GM18498 (cell line): ENCODE measurements at regions not wholly inside any gene's neighbourhood (a gene's known extent, or its start where the extent isn't known, plus 50 kb on each side); places are given as distances from the start of the nearest gene placed in this dataset.
A peak's percentile ranks its signal among the peaks of the same experiment; 100 is the strongest.
"Not testable (repeated sequence)": the region's sequence is repeated elsewhere in the genome, so short reads cannot be mapped to it uniquely, and the experiment has no call there.

Experiments used
- ATAC-seq: cut with Tn5 transposase; IDR thresholded peaks from one replicate; pipeline ENCODE4 v1.9.1; 2021; ENCODE audit warnings: mild to moderate bottlenecking, moderate library complexity; ENCODE audit not compliant: unreplicated experiment

DNA sequence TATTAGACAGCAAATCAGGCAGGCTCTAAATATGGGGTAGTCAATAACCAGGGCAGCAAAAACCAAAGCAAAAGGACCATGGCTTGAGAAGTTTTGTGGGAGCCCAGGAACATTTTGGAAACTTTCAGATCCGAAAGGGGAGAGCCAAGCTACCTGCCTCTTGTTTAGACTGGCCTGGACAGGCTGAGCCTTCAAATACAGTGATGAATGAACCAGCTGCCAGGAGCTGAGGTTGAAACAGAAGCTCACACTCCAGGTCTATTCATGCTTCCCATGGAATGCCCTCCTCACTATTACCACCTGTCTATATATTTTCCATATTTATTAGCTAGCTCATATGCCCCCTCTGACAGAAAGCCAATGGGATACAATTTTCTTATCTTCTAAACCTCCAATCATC is 150.8 kb upstream of the SLC44A1 start:
- ATAC-seq, result no peak

GRCh38 chr9:105098370-105098769 is 146.1 kb upstream of the SLC44A1 start:
- no peak for ATAC-seq

- no peak for ATAC-seq
Observed at GRCh38 chr9:105103776-105104175, 140.7 kb upstream of the SLC44A1 start.

DNA sequence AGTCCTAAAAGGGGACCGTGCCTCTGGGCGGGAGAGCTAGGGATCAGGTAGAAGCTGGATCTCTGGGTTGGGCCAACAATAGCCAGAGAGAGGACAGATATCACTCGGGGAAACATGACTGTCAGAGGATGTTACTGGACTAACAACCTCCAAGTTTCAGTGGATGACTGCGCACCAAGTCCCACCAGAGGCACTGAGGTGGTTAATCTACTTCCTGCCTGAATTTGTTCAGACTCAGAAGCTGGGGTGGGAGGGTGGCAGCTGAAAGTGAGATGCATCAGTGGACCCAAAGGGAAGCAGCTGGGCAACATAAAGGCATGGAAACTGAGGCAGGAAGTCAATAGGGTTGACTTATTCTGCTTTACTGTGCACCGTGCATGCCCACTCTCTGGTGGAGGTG is 130.1 kb upstream of the SLC44A1 start:
- no peak for ATAC-seq

DNA sequence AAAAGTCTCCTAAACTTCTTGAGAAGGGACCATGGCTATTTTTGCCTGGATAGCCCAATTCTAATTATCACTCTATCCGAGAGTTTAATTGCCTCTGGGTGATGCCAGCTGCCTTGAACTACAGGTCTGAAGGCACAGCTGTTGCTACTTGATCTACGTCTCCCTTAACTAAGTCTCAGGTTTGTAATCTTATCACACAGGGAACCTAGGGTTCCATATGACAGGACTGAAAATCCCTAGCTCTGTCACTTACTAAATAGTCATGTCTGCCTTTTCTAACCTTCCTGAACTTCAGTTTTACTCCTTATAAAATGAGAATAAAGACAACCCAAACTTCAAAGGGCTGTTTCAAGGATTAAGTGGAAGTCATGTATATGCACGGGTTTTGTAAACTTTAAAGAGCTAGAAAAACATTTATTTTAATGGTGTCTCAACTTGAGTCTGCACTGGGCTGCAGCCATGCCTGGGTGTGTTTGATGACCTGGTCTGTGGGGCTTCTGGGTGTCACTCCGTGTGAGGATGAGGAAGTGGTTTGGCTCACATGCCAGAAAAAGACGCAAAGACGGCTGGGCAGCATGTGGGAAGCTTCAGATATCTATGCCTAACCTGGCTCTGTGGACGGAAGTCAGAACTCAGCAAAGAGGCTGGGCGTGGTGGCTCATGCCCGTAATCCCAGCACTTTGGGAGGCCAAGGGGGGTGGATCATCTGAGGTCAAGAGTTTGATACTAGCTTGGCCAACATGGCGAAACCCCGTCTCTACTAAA is 129.3 kb upstream of the SLC44A1 start:
- peak; percentile 93 for ATAC-seq

GRCh38 chr9:105116052-105116868 is 128.2 kb upstream of the SLC44A1 start:
- no peak for ATAC-seq

- no peak for ATAC-seq
Observed at GRCh38 chr9:105117234-105117633, 127.2 kb upstream of the SLC44A1 start.

DNA sequence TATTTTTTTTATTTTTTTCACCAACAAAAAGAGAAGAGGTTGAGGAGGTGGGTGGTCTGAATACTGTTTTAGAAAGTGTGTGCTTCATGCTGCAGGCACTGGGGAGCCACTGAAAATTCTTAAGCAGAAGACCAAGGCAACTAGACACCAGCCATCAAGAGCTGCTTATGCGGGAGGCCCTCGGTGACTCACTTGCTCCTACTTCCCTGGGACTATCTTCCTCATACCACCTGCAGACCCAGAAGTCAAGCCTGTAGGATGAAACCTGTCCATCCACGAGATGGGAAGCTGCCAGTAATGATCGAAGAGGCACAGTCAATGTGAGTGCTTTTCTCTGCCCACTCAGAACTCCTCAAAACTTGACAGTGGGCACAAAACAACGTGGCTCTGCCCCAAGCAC is 125.8 kb upstream of the SLC44A1 start:
- no peak for ATAC-seq

- no peak for ATAC-seq
Observed at GRCh38 chr9:105119156-105119555, 125.3 kb upstream of the SLC44A1 start.

- no peak for ATAC-seq
Observed at GRCh38 chr9:105121861-105122430, 122.5 kb upstream of the SLC44A1 start.

DNA sequence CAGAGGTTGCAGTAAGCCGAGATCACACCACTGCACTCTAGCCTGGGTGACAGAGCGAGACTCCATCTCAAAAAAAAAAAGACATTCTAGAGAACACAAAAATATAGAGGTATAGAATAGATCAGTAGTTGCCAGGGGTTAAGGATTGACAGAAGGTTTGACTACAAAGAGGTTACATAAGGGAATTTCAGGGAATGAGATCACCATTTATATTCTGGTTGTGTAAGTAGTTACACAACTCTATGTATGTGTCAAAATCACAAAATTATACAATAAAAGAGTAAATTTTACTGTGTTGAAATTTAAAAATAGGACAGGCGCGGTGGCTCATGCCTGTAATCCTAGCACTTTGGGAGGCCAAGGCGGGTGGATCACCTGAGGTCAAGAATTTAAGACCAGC is 119.9 kb upstream of the SLC44A1 start:
- not testable (repeated sequence) for ATAC-seq

DNA sequence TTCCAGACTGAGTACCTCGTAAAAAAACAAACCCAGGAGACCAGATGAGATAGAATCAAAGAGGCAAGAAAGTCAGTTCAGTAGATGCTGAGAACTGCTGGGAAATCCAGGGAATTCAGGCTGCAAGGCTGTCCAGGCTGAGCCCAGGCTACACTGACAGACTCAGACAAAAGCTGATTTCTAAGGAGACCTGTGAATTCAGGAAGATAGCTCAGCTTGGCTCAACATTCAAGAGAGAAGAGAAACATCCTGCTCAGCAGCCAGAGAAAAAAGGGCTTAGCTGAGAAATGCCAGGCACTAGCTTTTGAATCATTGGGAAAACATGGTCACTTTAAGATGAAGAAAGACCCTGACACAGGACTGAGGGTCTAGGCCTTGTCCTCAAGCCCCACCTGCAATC is 118.2 kb upstream of the SLC44A1 start:
- ATAC-seq, result no peak

DNA sequence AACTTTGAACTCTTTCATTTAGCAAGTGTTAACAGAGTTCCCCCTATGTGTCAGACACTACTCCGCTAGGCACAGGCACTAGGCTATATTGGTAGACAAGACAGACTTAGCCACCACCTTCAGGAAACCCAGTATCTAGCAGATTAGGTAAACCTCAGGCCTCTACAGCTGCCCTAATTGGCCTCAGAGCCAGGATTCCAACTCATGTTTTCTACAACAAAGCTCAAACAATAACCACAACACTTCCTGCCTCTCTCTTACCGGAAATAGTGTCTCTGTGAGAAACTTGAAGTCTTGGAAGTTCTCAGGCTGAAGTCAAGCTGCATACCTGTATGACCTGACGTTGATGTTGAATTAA is 116.6 kb upstream of the SLC44A1 start:
- ATAC-seq, result peak; percentile 99

GRCh38 chr9:105128908-105129600 is 115.4 kb upstream of the SLC44A1 start:
- ATAC-seq, result no peak

DNA sequence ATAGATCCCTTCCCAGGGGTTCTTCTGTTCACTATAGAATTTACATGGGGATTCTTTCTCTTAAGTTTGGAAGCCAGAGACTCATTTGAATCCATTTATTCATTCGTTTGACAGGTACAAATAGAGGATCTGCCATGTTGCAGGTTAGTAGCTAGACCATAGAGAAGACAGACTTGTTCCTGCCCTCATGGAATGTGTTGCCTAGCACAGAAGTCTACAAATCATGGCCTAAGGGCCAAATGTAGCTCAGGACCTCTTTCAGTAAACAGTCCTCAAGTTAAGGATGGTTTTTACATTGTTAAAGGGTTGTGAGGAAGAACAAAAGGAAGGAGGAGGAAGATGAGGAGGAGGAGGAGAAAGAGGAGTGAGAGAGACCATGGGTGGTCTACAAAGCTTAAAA is 114.7 kb upstream of the SLC44A1 start:
- no peak for ATAC-seq

DNA sequence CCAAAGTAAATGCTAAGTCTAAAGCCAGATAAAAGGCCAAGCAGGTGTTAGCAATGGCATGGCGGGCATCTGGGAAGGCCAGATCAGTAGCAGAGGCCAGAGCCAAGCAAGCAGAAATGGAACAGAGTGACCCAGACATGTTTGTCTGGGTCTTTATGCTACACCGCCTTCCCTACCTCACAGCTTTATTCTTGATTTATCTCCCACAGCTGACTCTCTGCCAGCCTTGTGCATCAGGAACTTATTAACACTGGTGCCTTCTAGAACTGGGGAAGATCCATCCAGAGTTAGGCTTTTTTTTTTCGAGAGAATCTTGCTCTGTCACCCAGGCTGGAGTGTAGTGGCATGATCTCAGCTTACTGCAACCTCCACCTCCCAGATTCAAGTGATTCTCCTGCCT is 112.5 kb upstream of the SLC44A1 start:
- ATAC-seq, result no peak

DNA sequence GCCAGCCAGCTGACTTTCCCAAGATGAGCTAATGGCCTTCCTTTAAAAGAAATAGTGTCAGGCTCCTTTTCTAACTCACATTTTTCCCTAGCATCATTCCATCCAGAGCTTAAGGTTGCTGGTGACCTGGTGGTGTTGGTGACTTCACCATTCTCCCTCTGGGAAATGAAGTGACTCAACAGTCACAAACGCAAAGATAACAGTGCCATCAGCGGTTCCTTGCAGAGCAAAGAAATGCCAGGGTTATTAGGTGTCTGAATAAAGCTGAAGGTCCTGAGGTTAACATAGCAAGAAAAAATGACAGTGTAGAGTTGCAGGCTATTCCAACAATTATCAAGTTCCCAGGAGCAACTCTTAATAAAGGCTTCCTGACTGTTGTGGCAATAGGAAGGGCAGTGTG is 111.8 kb upstream of the SLC44A1 start:
- no peak for ATAC-seq

- no peak for ATAC-seq
Observed at GRCh38 chr9:105138306-105138801, 106.1 kb upstream of the SLC44A1 start.

GRCh38 chr9:105141146-105141975 is 103.1 kb upstream of the SLC44A1 start:
- ATAC-seq, result peak; percentile 94

- no peak for ATAC-seq
Observed at GRCh38 chr9:105141976-105142250, 102.5 kb upstream of the SLC44A1 start.
